T-helper 17 cell (primary cell): ENCODE measurements at regions not wholly inside any gene's neighbourhood (a gene's known extent, or its start where the extent isn't known, plus 50 kb on each side); places are given as distances from the start of the nearest gene placed in this dataset.
"Not testable (repeated sequence)": the region's sequence is repeated elsewhere in the genome, so short reads cannot be mapped to it uniquely, and the experiment has no call there.

Experiments used
- ATAC-seq: fragments of 150-1000 bp; cut with Tn5 transposase; 2 replicates; pipeline ENCODE4 v1.10.0; 2021; ENCODE audit warnings: mild to moderate bottlenecking, moderate library complexity
- DNase-seq, 3 donors: peaks; one replicate each; pipeline versions ENCODE4 v3.0.0 to v3.0.0-alpha.2; 2020 to 2021
- H3K9me3 ChIP-seq: one replicate; pipeline ENCODE4 v1.7.0; 2013; ENCODE audit warnings: low read length, mild to moderate bottlenecking; ENCODE audit not compliant: control insufficient read depth, poor library complexity, severe bottlenecking
- H3K27ac Mint-ChIP-seq: one replicate; pipeline ENCODE4 v1.8.0; 2022; ENCODE audit warnings: mild to moderate bottlenecking, moderate library complexity, mixed read lengths
- H3K27me3 Mint-ChIP-seq: one replicate; pipeline ENCODE4 v1.8.0; 2022; ENCODE audit warnings: mixed read lengths
- H3K36me3 Mint-ChIP-seq: one replicate; pipeline ENCODE4 v1.8.0; 2022; ENCODE audit warnings: low read depth, mixed read lengths
- H3K4me1 Mint-ChIP-seq: one replicate; pipeline ENCODE4 v1.8.0; 2022; ENCODE audit warnings: mild to moderate bottlenecking, mixed read lengths
- H3K4me3 Mint-ChIP-seq: one replicate; pipeline ENCODE4 v1.8.0; 2022; ENCODE audit warnings: mild to moderate bottlenecking, moderate library complexity, mixed read lengths

GRCh38 chr2:186125156-186125555 lies 360.9 kb upstream of the ZC3H15 start:
- H3K27me3 Mint-ChIP-seq: no peaks in the 10 kb centered on the region
- no peak for ATAC-seq

GRCh38 chr2:186125625-186126024 lies 360.4 kb upstream of the ZC3H15 start:
- H3K27me3 Mint-ChIP-seq: no peaks in the 10 kb centered on the region
- H3K36me3 Mint-ChIP-seq: no peaks in the 10 kb centered on the region
- no peaks in the 10 kb centered on the region for H3K9me3 ChIP-seq
- ATAC-seq (no peak), DNase-seq (no peak)
- H3K4me3 Mint-ChIP-seq: no peak overlapping the region
- no peak overlapping the region for H3K27ac Mint-ChIP-seq
- no peaks in the 10 kb centered on the region for H3K4me1 Mint-ChIP-seq

More at GRCh38 chr2:186125156-186125555, 360.9 kb upstream of the ZC3H15 start:
- no peaks in the 10 kb centered on the region for H3K9me3 ChIP-seq
- Mint-ChIP-seq H3K4me3 (no peak overlapping the region), H3K36me3 (no peaks in the 10 kb centered on the region), H3K27ac (no peak overlapping the region), H3K4me1 (no peaks in the 10 kb centered on the region)
- DNase-seq: no peak

GRCh38 chr2:186126181-186126580 lies 359.9 kb upstream of the ZC3H15 start:
- DNase-seq (no peak), ATAC-seq (no peak)
- Mint-ChIP-seq H3K27ac (no peak overlapping the region), H3K36me3 (no peaks in the 10 kb centered on the region), H3K4me1 (no peaks in the 10 kb centered on the region), H3K27me3 (no peaks in the 10 kb centered on the region), H3K4me3 (no peak overlapping the region)
- no peaks in the 10 kb centered on the region for H3K9me3 ChIP-seq

GRCh38 chr2:186129767-186130581 lies 356.1 kb upstream of the ZC3H15 start:
- H3K4me3 Mint-ChIP-seq: no peak overlapping the region
- no peaks in the 10 kb centered on the region for H3K9me3 ChIP-seq
- ATAC-seq: no peak
- no peaks in the 10 kb centered on the region for H3K4me1 Mint-ChIP-seq
- H3K36me3 Mint-ChIP-seq: no peaks in the 10 kb centered on the region
- H3K27me3 Mint-ChIP-seq: no peaks in the 10 kb centered on the region
- no peak overlapping the region for H3K27ac Mint-ChIP-seq
- no peak for DNase-seq

GRCh38 chr2:186130748-186131641 lies 355.1 kb upstream of the ZC3H15 start:
- Mint-ChIP-seq H3K27ac (no peak overlapping the region), H3K4me3 (no peak overlapping the region), H3K27me3 (no peaks in the 10 kb centered on the region), H3K36me3 (no peaks in the 10 kb centered on the region), H3K4me1 (no peaks in the 10 kb centered on the region)
- DNase-seq (no peak), ATAC-seq (no peak)
- no peaks in the 10 kb centered on the region for H3K9me3 ChIP-seq

- no peaks in the 10 kb centered on the region for H3K4me1 Mint-ChIP-seq
- no peaks in the 10 kb centered on the region for H3K36me3 Mint-ChIP-seq
Observed at GRCh38 chr2:186135686-186136085, 350.4 kb upstream of the ZC3H15 start.

GRCh38 chr2:186136860-186137259 lies 349.2 kb upstream of the ZC3H15 start:
- H3K9me3 ChIP-seq: peaks cover 2% of the 10 kb centered on the region
- ATAC-seq (no peak), DNase-seq (no peak)
- H3K36me3 Mint-ChIP-seq: no peaks in the 10 kb centered on the region
- no peak overlapping the region for H3K4me3 Mint-ChIP-seq
- no peaks in the 10 kb centered on the region for H3K27me3 Mint-ChIP-seq
- H3K27ac Mint-ChIP-seq: no peak overlapping the region
- H3K4me1 Mint-ChIP-seq: no peaks in the 10 kb centered on the region

More at GRCh38 chr2:186135686-186136085, 350.4 kb upstream of the ZC3H15 start:
- no peak for ATAC-seq
- H3K9me3 ChIP-seq: peaks cover 2% of the 10 kb centered on the region
- no peak overlapping the region for H3K27ac Mint-ChIP-seq
- H3K27me3 Mint-ChIP-seq: no peaks in the 10 kb centered on the region
- DNase-seq: no peak
- H3K4me3 Mint-ChIP-seq: no peak overlapping the region

GRCh38 chr2:186138845-186139244 lies 347.2 kb upstream of the ZC3H15 start:
- DNase-seq: no peak
- H3K27me3 Mint-ChIP-seq: no peaks in the 10 kb centered on the region
- H3K9me3 ChIP-seq: peaks cover 2% of the 10 kb centered on the region
- ATAC-seq: no peak
- H3K4me3 Mint-ChIP-seq: no peak overlapping the region
- H3K36me3 Mint-ChIP-seq: no peaks in the 10 kb centered on the region
- H3K4me1 Mint-ChIP-seq: no peaks in the 10 kb centered on the region
- no peak overlapping the region for H3K27ac Mint-ChIP-seq

GRCh38 chr2:186159101-186159500 lies 327.0 kb upstream of the ZC3H15 start:
- DNase-seq: no peak
- no peak for ATAC-seq
- no peaks in the 10 kb centered on the region for H3K9me3 ChIP-seq
- no peaks in the 10 kb centered on the region for H3K4me1 Mint-ChIP-seq
- no peak overlapping the region for H3K4me3 Mint-ChIP-seq
- H3K27ac Mint-ChIP-seq: no peak overlapping the region
- H3K27me3 Mint-ChIP-seq: no peaks in the 10 kb centered on the region
- H3K36me3 Mint-ChIP-seq: no peaks in the 10 kb centered on the region

GRCh38 chr2:186164325-186164724 lies 321.7 kb upstream of the ZC3H15 start:
- H3K36me3 Mint-ChIP-seq: no peaks in the 10 kb centered on the region
- H3K4me3 Mint-ChIP-seq: no peak overlapping the region

GRCh38 chr2:186170693-186171092 lies 315.4 kb upstream of the ZC3H15 start:
- no peaks in the 10 kb centered on the region for H3K9me3 ChIP-seq
- DNase-seq: no peak
- no peaks in the 10 kb centered on the region for H3K27me3 Mint-ChIP-seq
- H3K4me1 Mint-ChIP-seq: peaks cover 2% of the 10 kb centered on the region
- no peak overlapping the region for H3K27ac Mint-ChIP-seq
- no peak for ATAC-seq
- H3K36me3 Mint-ChIP-seq: no peaks in the 10 kb centered on the region
- no peak overlapping the region for H3K4me3 Mint-ChIP-seq

More at GRCh38 chr2:186164325-186164724, 321.7 kb upstream of the ZC3H15 start:
- Mint-ChIP-seq H3K27ac (no peak overlapping the region), H3K27me3 (no peaks in the 10 kb centered on the region), H3K4me1 (no peaks in the 10 kb centered on the region)
- H3K9me3 ChIP-seq: no peaks in the 10 kb centered on the region
- DNase-seq (no peak), ATAC-seq (no peak)

GRCh38 chr2:186181625-186182024 lies 304.4 kb upstream of the ZC3H15 start:
- H3K27ac Mint-ChIP-seq: no peak overlapping the region
- no peaks in the 10 kb centered on the region for H3K4me1 Mint-ChIP-seq
- DNase-seq (no peak), ATAC-seq (no peak)
- no peaks in the 10 kb centered on the region for H3K9me3 ChIP-seq
- no peak overlapping the region for H3K4me3 Mint-ChIP-seq
- H3K36me3 Mint-ChIP-seq: no peaks in the 10 kb centered on the region
- no peaks in the 10 kb centered on the region for H3K27me3 Mint-ChIP-seq

- H3K9me3 ChIP-seq, H3K4me3 Mint-ChIP-seq, H3K27ac Mint-ChIP-seq, DNase-seq, H3K36me3 Mint-ChIP-seq, H3K4me1 Mint-ChIP-seq, H3K27me3 Mint-ChIP-seq, ATAC-seq: not testable (repeated sequence)
Observed at GRCh38 chr2:186182366-186182765, 303.7 kb upstream of the ZC3H15 start.
